ENCODE measurements at regions not wholly inside any gene's neighbourhood (a gene's known extent, or its start where the extent isn't known, plus 50 kb on each side); places are given as distances from the start of the nearest gene placed in this dataset.
A peak's percentile ranks its signal among the peaks of the same experiment; 100 is the strongest.

- TF ChIP-seq CTCF (IDR thresholded peaks at IDR 0.05; ENCODE audit: insufficient read depth, low read depth, low read length, missing control alignments): no peak
- no peak overlapping the region for H3K4me3 ChIP-seq (ENCODE audit: low read length)
- no peak for DNase-seq (ENCODE audit: low read depth)
These were observed 292.0 kb downstream of the KLF12 start for GRCh38 chr13:73842184-73842583.

GRCh38 chr13:73837147-73837546, 297.1 kb downstream of the KLF12 start:
- DNase-seq (ENCODE audit: low read depth): no peak
- no peak overlapping the region for H3K4me3 ChIP-seq (ENCODE audit: low read length)
- TF ChIP-seq CTCF (IDR thresholded peaks at IDR 0.05; ENCODE audit: insufficient read depth, low read depth, low read length, missing control alignments): no peak

GRCh38 chr13:73835138-73835721, 299.0 kb downstream of the KLF12 start:
- H3K4me3 ChIP-seq (ENCODE audit: low read length): no peak overlapping the region
- peak; percentile 55 for DNase-seq (ENCODE audit: low read depth)
- peak; percentile 49 for TF ChIP-seq CTCF (IDR thresholded peaks at IDR 0.05; ENCODE audit: insufficient read depth, low read depth, low read length, missing control alignments)

GRCh38 chr13:73833325-73834070, 300.7 kb downstream of the KLF12 start:
- H3K4me3 ChIP-seq (ENCODE audit: low read length): no peak overlapping the region
- peak; percentile 69 for DNase-seq (ENCODE audit: low read depth)

GRCh38 chr13:73832825-73833224, 301.4 kb downstream of the KLF12 start:
- no peak for DNase-seq (ENCODE audit: low read depth)
- H3K4me3 ChIP-seq (ENCODE audit: low read length): no peak overlapping the region
- no peak for TF ChIP-seq CTCF (IDR thresholded peaks at IDR 0.05; ENCODE audit: insufficient read depth, low read depth, low read length, missing control alignments)

More at GRCh38 chr13:73833325-73834070, 300.7 kb downstream of the KLF12 start:
- TF ChIP-seq CTCF (IDR thresholded peaks at IDR 0.05; ENCODE audit: insufficient read depth, low read depth, low read length, missing control alignments): no peak

- TF ChIP-seq CTCF (IDR thresholded peaks at IDR 0.05; ENCODE audit: insufficient read depth, low read depth, low read length, missing control alignments): no peak
- DNase-seq (ENCODE audit: low read depth): no peak
- no peak overlapping the region for H3K4me3 ChIP-seq (ENCODE audit: low read length)
These were observed 302.0 kb downstream of the KLF12 start for GRCh38 chr13:73832128-73832588.
